NCI-H460 (cell line): ENCODE measurements at regions not wholly inside any gene's neighbourhood (a gene's known extent, or its start where the extent isn't known, plus 50 kb on each side); places are given as distances from the start of the nearest gene placed in this dataset.

ENCODE experiments used
- DNase-seq: peaks from one replicate; pipeline ENCODE4 v3.0.0-alpha.2; 2016; ENCODE audit warnings: low read depth; ENCODE audit errors: extremely low read depth

- DNase-seq, result no peak
Measured at GRCh38 chr11:70519117-70519516, 120.8 kb downstream of the CTTN start.

GRCh38 chr11:70521475-70522308, 123.4 kb downstream of the CTTN start:
- DNase-seq, result no peak

- DNase-seq, result no peak
Measured at GRCh38 chr11:70522309-70522592, 123.9 kb downstream of the CTTN start.

GRCh38 chr11:70522593-70523311, 124.4 kb downstream of the CTTN start:
- no peak for DNase-seq

GRCh38 chr11:70523384-70524095, 125.2 kb downstream of the CTTN start:
- DNase-seq, result no peak

- DNase-seq, result no peak
Measured at GRCh38 chr11:70524096-70524922, 126.0 kb downstream of the CTTN start.

- no peak for DNase-seq
Measured at GRCh38 chr11:70525006-70525405, 126.7 kb downstream of the CTTN start.

- no peak for DNase-seq
Measured at GRCh38 chr11:70525466-70525865, 127.1 kb downstream of the CTTN start.

- DNase-seq, result no peak
Measured at GRCh38 chr11:70526116-70527045, 128.1 kb downstream of the CTTN start.

- DNase-seq, result no peak
Measured at GRCh38 chr11:70527046-70527395, 128.7 kb downstream of the CTTN start.

GRCh38 chr11:70527429-70528045, 129.2 kb downstream of the CTTN start:
- DNase-seq, result no peak

- DNase-seq, result no peak
Measured at GRCh38 chr11:70528046-70528793, 129.9 kb downstream of the CTTN start.

- DNase-seq, result no peak
Measured at GRCh38 chr11:70528794-70529580, 130.7 kb downstream of the CTTN start.

GRCh38 chr11:70530010-70530409, 131.7 kb downstream of the CTTN start:
- no peak for DNase-seq

- DNase-seq, result no peak
Measured at GRCh38 chr11:70530629-70531185, 132.4 kb downstream of the CTTN start.

- no peak for DNase-seq
Measured at GRCh38 chr11:70531281-70532065, 133.1 kb downstream of the CTTN start.

- no peak for DNase-seq
Measured at GRCh38 chr11:70532066-70532440, 133.7 kb downstream of the CTTN start.
